Activated CD4-positive, alpha-beta T cell treated with anti-CD3 and anti-CD28 coated beads for 36 hours (primary cell): ENCODE measurements at regions not wholly inside any gene's neighbourhood (a gene's known extent, or its start where the extent isn't known, plus 50 kb on each side); places are given as distances from the start of the nearest gene placed in this dataset.
A peak's percentile ranks its signal among the peaks of the same experiment; 100 is the strongest.

Experiments
- ATAC-seq: fragments of 200-7000 bp; cut with Tn5 transposase; one replicate; pipeline ENCODE4 v1.10.0; 2021; ENCODE audit warnings: mild to moderate bottlenecking, moderate library complexity
- CTCF ChIA-PET: fragments of 350-600 bp; sonication (Branson Sonifier 250); formaldehyde crosslinking; loops from one replicate; lab custom pipeline; 2021; ENCODE audit warnings: antibody characterized with exemption; lab: Charles Lee
- POLR2A ChIA-PET: fragments of 350-600 bp; sonication (Branson Sonifier 250); formaldehyde crosslinking; loops from one replicate; lab custom pipeline; 2021; ENCODE audit warnings: antibody characterized with exemption, inconsistent platforms; lab: Charles Lee
- DNase-seq: peaks from one replicate; pipeline ENCODE4 v3.0.0-alpha.2; 2020
- H3K27ac Mint-ChIP-seq: one replicate; pipeline ENCODE4 v1.8.0; 2021; ENCODE audit warnings: mixed read lengths
- H3K27me3 Mint-ChIP-seq: one replicate; pipeline ENCODE4 v1.8.0; 2021; ENCODE audit warnings: mixed read lengths
- H3K36me3 Mint-ChIP-seq: one replicate; pipeline ENCODE4 v1.8.0; 2021; ENCODE audit warnings: low read depth, mixed read lengths
- H3K4me1 Mint-ChIP-seq: one replicate; pipeline ENCODE4 v1.8.0; 2021; ENCODE audit warnings: mixed read lengths
- H3K4me3 Mint-ChIP-seq: one replicate; pipeline ENCODE4 v1.8.0; 2021; ENCODE audit warnings: mild to moderate bottlenecking, moderate library complexity, mixed read lengths
- H3K9me3 Mint-ChIP-seq: one replicate; pipeline ENCODE4 v1.8.0; 2021; ENCODE audit warnings: low read depth, mixed read lengths
- intact Hi-C, 2 experiments: fragments of 100-400 bp; cut with DNase I in 1 of 2; cut with micrococcal nuclease in 1 of 2; formaldehyde crosslinking; loops; one replicate each; pipeline versions ENCODE4 v1.14.2 to v1.15.1; 2022 to 2024; cut with DNase I, micrococcal nuclease

DNA sequence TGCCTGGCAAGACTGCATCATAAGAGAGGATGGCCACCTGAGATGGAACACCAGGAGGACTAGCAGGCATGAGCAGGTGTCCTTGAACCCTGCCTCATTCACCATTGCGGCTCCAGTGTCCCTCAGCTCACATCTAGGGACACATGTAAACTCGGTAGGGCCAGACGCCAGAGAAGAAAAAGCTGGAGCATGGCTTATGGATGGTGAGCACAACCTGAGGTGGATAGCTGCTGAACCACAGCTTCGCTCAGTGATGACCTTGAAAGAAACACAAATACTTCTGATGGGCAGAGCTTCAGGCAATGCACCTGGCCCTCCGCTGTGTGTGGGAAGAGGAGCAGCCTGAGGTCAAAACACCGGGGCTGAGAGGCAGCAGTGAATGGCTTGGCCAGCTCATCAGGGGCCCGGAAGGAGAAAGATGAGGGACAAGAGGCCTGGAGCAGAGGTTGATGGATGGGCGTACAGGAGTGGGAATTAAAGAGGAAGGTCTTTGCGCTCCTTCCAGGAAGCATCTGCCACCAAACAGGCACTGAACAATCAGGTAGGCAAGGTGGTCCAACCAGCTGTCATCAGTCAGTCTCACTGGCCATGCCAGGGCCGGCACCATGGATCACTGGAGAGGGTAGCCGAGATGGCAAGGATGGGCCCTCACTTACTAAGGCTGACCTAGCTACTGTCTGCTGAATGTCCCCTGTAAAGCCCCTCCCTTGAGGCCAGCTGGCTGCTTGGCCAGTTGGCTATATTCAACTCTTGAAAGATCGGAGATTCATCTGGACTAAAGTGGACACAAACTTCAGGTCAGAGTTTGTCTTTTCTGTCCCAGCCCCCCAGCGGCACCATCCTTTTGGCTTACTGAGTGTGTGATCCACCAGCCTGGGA, 89.7 kb downstream of the MYEOV start:
- H3K27ac Mint-ChIP-seq = no peak overlapping the region
- intact Hi-C loops = no loop called here
- no peak for ATAC-seq
- DNase-seq = no peak
- ChIA-PET CTCF (interaction anchor here (0.9 kb wide), 1 partner anchor 139 kb away, joined by 3 read pairs; no protein-coding TSS in a partner anchor), POLR2A (no interaction called here)
- peaks cover 11% of the 10 kb centered on the region for H3K9me3 Mint-ChIP-seq
- H3K4me3 Mint-ChIP-seq = no peak overlapping the region
- no peaks in the 10 kb centered on the region for H3K36me3 Mint-ChIP-seq
- no peaks in the 10 kb centered on the region for H3K4me1 Mint-ChIP-seq
- no peaks in the 10 kb centered on the region for H3K27me3 Mint-ChIP-seq

DNA sequence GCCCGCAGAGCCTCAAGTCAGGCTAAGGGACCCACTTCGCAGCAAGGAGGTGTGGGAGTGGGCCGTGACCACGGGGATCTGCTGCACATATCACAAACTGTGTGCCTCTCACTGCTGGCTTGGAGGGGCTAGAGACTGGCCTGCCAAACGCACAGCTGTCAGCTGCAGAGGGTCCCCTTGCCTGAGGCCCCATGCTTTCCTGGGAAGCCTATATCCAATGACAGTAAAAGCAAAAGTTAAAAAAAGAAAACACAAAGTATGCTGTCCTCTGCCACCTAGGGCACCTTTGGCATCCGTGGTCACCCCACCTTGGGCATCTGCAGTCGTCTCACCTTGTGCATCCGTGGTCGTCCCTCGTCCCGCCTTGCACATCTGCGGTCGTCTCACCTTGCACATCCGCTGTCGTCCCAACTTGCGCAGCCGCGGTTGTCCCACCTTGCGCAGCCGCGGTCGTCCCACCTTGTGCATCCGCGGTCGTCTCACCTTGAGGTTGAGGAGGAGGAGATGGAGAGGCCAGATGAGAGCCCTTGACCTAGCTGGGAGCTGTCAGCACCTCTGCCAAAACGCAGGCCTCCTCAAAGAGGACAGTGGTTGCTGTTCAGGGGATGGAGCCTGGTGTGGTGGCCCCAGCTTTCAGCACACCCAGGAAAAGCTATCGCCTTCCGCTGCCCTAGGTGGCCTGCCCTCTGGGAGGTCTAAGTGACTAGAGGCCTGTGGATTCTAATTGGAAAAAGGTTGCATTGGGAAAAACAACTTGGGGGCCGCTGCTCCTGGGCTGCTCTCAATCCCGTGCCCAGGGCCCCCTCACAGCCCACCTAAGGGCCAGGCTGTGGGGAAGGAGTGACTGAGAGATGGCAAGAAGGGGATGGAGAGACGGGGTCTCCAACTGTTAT, 90.5 kb downstream of the MYEOV start:
- H3K27me3 Mint-ChIP-seq = no peaks in the 10 kb centered on the region
- no peaks in the 10 kb centered on the region for H3K4me1 Mint-ChIP-seq
- no peak for ATAC-seq
- no peak overlapping the region for H3K27ac Mint-ChIP-seq
- no peak overlapping the region for H3K4me3 Mint-ChIP-seq
- intact Hi-C loops = no loop called here
- DNase-seq = peak; percentile 1
- POLR2A ChIA-PET = no interaction called here
- CTCF ChIA-PET = interaction anchor here (0.7 kb wide), 1 partner anchor 247 kb away, joined by 3 read pairs; no protein-coding TSS in a partner anchor
- peaks cover 15% of the 10 kb centered on the region for H3K9me3 Mint-ChIP-seq
- H3K36me3 Mint-ChIP-seq = no peaks in the 10 kb centered on the region

DNA sequence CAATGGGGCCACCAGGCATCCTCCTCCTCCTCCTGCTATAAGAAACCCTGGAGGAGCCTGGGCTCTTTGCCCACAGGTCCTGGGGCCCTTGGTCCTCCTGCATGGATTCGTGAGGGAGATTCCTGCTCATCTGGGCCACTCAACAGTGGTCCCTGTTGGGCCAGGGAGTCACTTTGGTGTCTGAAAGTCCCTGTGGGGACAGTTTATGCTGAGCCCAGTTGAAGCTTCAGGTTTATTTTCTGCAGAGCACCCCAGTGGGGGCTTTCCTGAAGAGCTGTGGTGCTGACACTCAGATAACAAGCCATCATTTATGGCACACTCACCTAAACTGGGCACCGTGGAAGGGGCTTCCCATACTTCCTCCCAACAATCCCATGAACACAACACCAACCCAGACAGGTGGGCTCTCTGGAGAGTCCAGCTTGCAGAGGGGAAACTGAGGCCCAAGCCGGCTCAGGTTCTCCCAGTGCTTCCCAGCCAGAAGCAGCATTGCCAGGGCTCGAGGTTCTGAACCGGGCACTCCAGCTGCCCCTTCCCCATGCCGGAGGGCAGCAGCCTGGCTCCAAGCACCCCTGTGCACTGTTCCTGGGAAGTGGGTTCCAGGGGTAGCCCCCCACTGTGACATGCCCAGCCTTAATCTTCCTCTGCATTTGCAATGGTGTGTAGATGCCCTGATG, 91.3 kb downstream of the MYEOV start:
- DNase-seq (peak; percentile 0), ATAC-seq (no peak)
- H3K4me1 Mint-ChIP-seq = no peaks in the 10 kb centered on the region
- H3K27ac Mint-ChIP-seq = no peak overlapping the region
- no peaks in the 10 kb centered on the region for H3K27me3 Mint-ChIP-seq
- peaks cover 15% of the 10 kb centered on the region for H3K9me3 Mint-ChIP-seq
- POLR2A ChIA-PET = no interaction called here
- H3K4me3 Mint-ChIP-seq = no peak overlapping the region
- no peaks in the 10 kb centered on the region for H3K36me3 Mint-ChIP-seq
- CTCF ChIA-PET = interaction anchor here (0.7 kb wide), 1 partner anchor 246 kb away, joined by 3 read pairs; no protein-coding TSS in a partner anchor
- intact Hi-C loops = no loop called here

DNA sequence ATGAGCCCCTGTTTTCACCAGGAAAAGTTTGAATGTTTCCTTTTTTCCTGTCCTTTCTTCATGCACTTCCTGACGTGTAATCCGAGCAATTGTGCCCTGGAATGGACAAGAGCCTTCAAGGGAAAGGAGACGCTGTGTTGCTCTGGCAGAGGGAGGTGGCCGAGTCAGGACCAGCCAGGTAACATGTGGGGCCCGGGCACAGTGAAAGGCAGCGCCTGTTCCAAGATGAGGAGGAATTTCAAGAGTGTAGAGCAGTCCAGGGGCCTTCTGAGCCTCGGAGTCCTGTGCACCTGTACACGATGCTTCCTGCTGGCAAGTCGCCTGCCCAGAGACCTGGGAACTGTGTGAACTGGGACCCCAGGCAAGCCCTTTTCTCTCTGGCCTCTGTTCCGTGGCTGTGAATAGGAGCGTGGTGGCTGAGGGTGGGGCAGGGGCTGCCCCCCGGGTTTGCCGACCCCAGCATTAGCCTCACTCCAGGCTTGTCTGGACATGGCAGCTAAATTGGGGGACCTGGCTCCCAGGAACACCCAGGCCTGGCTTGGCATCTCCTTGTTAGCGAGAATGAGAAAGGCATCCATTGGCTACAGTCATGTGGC, 92.0 kb downstream of the MYEOV start:
- CTCF ChIA-PET = no interaction called here
- Mint-ChIP-seq H3K4me3 (no peak overlapping the region), H3K4me1 (no peaks in the 10 kb centered on the region), H3K27me3 (no peaks in the 10 kb centered on the region), H3K36me3 (no peaks in the 10 kb centered on the region), H3K27ac (no peak overlapping the region), H3K9me3 (peaks cover 15% of the 10 kb centered on the region)
- no peak for ATAC-seq
- intact Hi-C loops = no loop called here
- POLR2A ChIA-PET = no interaction called here
- DNase-seq = peak; percentile 3

DNA sequence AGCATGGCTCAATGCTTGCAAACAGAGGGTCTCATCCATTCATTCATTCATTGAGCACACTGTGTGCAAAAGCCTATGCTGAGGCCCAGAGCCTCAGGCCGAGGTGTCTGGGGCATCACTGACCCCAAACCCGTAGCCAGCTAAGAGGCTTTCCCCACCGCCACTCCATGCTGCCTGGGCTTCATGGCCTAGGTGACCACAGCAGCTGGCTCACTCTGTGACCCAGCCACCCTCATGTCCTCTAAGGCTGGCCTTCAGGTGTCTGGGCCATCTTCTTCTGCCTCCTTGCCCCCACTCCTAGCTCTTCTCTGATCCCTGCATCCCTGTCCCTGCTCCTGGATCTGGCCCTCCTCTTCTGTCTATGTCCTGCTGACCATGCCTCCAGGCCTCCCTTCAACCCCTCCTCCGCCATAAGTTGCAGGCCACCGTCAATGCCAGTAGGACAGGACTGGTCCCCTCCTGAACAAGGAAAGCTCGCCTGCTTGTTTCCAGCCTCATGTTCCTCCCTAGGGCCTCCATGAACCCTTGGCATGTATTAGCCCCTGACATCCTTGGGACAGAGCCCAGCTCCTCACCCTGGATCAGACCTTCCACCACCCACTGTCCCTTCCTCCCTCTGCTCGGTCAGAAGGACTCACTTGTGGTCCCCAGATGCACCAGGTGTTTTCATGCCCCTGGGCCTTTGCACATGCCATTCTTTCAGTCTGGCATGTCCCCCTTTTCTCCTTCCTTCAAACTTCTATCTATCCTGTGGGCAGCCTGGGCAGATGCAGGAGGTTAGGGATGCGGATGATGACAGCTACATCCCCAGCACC, 92.8 kb downstream of the MYEOV start:
- CTCF ChIA-PET = no interaction called here
- Mint-ChIP-seq H3K27me3 (no peaks in the 10 kb centered on the region), H3K36me3 (no peaks in the 10 kb centered on the region), H3K9me3 (peaks cover 15% of the 10 kb centered on the region), H3K4me1 (no peaks in the 10 kb centered on the region), H3K27ac (no peak overlapping the region), H3K4me3 (no peak overlapping the region)
- no peak for DNase-seq
- POLR2A ChIA-PET = no interaction called here
- intact Hi-C loops = no loop called here
- no peak for ATAC-seq

DNA sequence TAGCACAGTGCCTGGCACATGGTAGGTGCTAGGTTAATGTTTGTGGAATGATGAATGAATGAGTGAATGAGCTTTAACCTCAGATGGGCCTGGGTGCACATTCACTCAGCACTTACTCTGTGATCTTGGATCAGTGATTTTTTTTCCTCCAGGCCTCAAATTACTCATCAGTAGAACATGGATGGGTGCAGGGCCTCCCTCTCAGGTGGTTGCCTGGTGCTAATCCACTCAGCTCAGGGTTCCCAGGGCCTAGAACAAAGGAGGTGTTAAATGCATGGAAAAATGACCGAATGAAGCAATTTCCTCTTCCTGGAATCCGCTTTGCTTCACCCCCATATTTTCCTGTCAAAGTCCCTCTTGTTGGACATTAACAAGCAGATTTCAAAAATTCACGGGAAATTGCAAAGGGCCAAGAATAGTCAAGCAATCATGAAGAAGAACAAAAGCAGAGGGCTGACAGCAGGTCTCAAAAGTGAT, 93.5 kb downstream of the MYEOV start:
- ATAC-seq (no peak), DNase-seq (no peak)
- CTCF ChIA-PET = no interaction called here
- peaks cover 15% of the 10 kb centered on the region for H3K9me3 Mint-ChIP-seq
- no peak overlapping the region for H3K27ac Mint-ChIP-seq
- intact Hi-C loops = no loop called here
- H3K4me1 Mint-ChIP-seq = no peaks in the 10 kb centered on the region
- H3K27me3 Mint-ChIP-seq = no peaks in the 10 kb centered on the region
- no peak overlapping the region for H3K4me3 Mint-ChIP-seq
- POLR2A ChIA-PET = no interaction called here
- H3K36me3 Mint-ChIP-seq = no peaks in the 10 kb centered on the region

DNA sequence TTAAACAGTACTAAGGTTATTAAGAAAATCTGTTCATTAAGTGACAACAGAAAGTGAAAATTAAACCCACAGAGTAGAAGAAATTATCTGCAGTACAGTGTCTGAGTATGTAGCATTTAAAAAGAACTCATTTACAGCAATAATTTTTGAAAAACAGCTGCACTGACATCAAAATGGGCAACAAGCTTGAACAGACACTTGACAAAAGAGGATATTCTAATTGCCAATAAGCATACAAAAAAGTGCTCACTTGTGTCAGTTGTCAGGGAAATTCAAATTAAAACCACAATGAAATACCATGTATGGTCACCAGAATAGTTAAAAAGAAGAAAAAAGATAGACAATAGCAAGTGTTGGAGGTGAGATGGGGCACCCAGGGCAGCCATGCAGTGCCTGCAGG, 93.3 kb upstream of the LINC01488 start:
- no peaks in the 10 kb centered on the region for H3K36me3 Mint-ChIP-seq
- H3K9me3 Mint-ChIP-seq = peaks cover 15% of the 10 kb centered on the region
- intact Hi-C loops = no loop called here
- no peak overlapping the region for H3K4me3 Mint-ChIP-seq
- no peak overlapping the region for H3K27ac Mint-ChIP-seq
- no peak for ATAC-seq
- H3K27me3 Mint-ChIP-seq = peaks cover 2% of the 10 kb centered on the region
- DNase-seq = no peak
- H3K4me1 Mint-ChIP-seq = no peaks in the 10 kb centered on the region
- ChIA-PET POLR2A (no interaction called here), CTCF (no interaction called here)

DNA sequence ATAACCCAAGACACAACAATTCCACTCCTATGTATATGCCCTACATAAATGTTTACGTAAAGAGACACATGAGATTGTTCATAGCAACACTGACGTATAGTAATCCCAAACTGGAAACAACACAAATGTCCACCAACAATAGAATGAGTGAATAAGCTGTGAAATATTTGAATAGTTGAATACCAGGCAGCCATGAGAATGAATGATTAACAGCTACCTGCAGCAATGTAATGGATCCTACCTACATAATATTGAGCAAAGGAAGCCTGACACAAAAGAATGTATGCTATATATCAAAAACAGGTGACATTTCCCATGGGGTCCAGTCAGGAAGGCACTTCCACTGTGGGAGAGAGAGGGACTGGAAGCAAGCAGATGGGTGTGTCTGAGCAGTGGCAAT, 92.8 kb upstream of the LINC01488 start:
- Mint-ChIP-seq H3K27ac (no peak overlapping the region), H3K27me3 (peaks cover 2% of the 10 kb centered on the region), H3K9me3 (peaks cover 15% of the 10 kb centered on the region), H3K4me3 (no peak overlapping the region), H3K4me1 (no peaks in the 10 kb centered on the region), H3K36me3 (no peaks in the 10 kb centered on the region)
- no peak for DNase-seq
- CTCF ChIA-PET = no interaction called here
- POLR2A ChIA-PET = no interaction called here
- no peak for ATAC-seq
- intact Hi-C loops = no loop called here

DNA sequence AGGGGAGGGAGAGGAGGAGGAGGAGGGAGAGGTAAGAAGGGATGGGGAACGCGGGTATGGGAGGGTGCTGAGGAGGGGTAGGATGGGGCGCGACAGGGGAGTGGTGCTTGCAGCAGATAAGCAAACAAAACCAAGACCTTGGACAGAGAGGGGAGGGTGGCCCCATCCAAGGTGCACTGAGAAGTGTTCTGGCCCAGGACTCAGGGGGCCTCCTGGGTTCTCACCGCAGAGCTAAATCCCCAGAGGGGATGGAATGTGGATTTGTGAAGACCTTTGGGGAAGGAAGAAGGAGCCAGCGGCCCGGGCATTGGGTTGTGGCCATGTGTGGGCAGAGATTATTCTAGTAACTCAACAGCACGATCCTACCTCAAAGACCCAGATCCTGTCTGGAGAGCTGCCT, 90.9 kb upstream of the LINC01488 start:
- Mint-ChIP-seq H3K9me3 (peaks cover 15% of the 10 kb centered on the region), H3K27me3 (peaks cover 2% of the 10 kb centered on the region), H3K27ac (no peak overlapping the region), H3K4me1 (no peaks in the 10 kb centered on the region), H3K4me3 (no peak overlapping the region), H3K36me3 (no peaks in the 10 kb centered on the region)
- intact Hi-C loops = no loop called here
- ChIA-PET POLR2A (no interaction called here), CTCF (no interaction called here)
- no peak for DNase-seq
- no peak for ATAC-seq

DNA sequence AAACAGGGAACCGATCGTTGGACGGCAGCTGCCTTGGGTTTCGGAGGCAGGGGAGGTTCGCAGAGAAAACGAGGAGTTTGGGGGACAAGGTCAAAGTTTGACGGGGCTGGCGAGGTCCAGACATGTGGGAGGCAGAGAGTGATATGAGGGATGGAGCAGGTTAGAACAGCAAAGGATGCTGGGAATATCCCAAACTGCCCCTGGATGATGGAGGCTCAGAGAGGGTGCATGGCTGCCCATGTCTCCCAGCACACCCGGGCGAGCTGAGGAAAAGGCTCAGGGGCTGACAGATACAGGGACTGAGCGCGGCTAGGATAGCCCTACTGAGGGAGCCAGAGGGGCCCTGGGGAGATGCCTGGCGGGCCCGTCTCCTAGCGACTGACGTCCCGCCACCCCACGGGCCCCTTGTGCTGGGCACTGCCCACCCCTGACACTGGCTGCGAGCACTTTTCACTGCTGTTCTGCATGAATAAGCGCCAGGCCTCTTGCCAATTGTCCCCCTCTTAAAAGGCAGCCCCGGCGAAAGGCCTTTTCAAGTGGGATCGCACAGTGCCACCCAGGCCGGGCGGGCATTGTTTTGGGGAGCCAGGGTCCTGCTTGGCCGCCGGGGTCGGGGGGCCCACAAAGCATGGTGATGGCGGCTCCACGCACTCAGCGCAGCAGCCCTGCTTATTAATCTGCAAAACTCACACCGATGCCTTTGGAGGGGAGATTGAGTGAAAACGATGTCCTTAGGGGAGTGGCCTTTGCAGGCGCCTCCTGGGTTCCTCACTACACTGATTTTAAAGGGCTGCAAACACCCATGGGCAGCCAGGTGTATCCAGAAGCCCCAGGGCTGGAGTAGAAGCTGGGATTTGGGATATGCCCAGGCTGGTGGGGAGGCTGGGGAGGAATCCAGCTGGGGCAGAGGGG, 90.0 kb upstream of the LINC01488 start:
- H3K9me3 Mint-ChIP-seq = peaks cover 15% of the 10 kb centered on the region
- peaks cover 2% of the 10 kb centered on the region for H3K27me3 Mint-ChIP-seq
- intact Hi-C loops = no loop called here
- no peak for DNase-seq
- ATAC-seq = no peak
- ChIA-PET CTCF (no interaction called here), POLR2A (no interaction called here)
- H3K4me1 Mint-ChIP-seq = no peaks in the 10 kb centered on the region
- H3K36me3 Mint-ChIP-seq = no peaks in the 10 kb centered on the region
- no peak overlapping the region for H3K4me3 Mint-ChIP-seq
- no peak overlapping the region for H3K27ac Mint-ChIP-seq
